ENCODE measurements at regions not wholly inside any gene's neighbourhood (a gene's known extent, or its start where the extent isn't known, plus 50 kb on each side); places are given as distances from the start of the nearest gene placed in this dataset.

- POLR2A ChIA-PET: no interaction called here
These were observed 148.9 kb downstream of the TMEM182 start for GRCh38 chr2:102910724-102911123.

GRCh38 chr2:102915128-102915527 is 153.3 kb downstream of the TMEM182 start:
- WGBS (ENCODE audit: missing lambda C conversion rate): 3% methylated on average over 2 of the region's 2 CpGs
- CTCF ChIA-PET: no interaction called here

More at GRCh38 chr2:102910724-102911123, 148.9 kb downstream of the TMEM182 start:
- CTCF ChIA-PET: no interaction called here
- ATAC-seq (no peak), FAIRE-seq (no peak), DNase-seq (ENCODE audit: low read depth in 1 of 2, low spot score in 1 of 2) (no peak)
- Histone ChIP-seq H3K4me1 (no peaks in the 10 kb centered on the region), H3K4me3 (no peak overlapping the region), H3K27ac (no peak overlapping the region), H3K9me3 (no peaks in the 10 kb centered on the region), H3K4me2 (no peak overlapping the region)
- TF ChIP-seq ELK1 (IDR thresholded peaks at IDR 0.05; ENCODE audit: low read depth, low read length): no peak
- no peak for TF ChIP-seq PBX3 (IDR thresholded peaks at IDR 0.05)
- 10% methylated on average over 6 of the region's 6 CpGs for WGBS (ENCODE audit: missing lambda C conversion rate)

More at GRCh38 chr2:102915128-102915527, 153.3 kb downstream of the TMEM182 start:
- H3K4me3 ChIP-seq: no peak overlapping the region
- H3K27ac ChIP-seq: 0 out of 6 replicates have a peak overlapping the region, but pooled peaks of 1 of the 2 experiments have one; percentile 41
- peaks cover 5% of the 10 kb centered on the region; the same call in 1 of the 3 replicates for H3K9me3 ChIP-seq
- no peak for TF ChIP-seq CHD4 (IDR thresholded peaks at IDR 0.05; ENCODE audit: borderline replicate concordance)
- TF ChIP-seq CBX8 (IDR thresholded peaks at IDR 0.05): no peak
- TF ChIP-seq JUN (IDR thresholded peaks at IDR 0.05): no peak
- 0 out of 2 replicates have a peak, but pooled peaks have one; percentile 12 for TF ChIP-seq NFE2L2 (conservative IDR thresholded peaks at IDR 0.05; ENCODE audit: low read length)
- TF ChIP-seq ZSCAN20 (CRISPR knock-in tag; IDR thresholded peaks at IDR 0.05): no peak
- no peak for TF ChIP-seq JUNB (IDR thresholded peaks at IDR 0.05)
- TF ChIP-seq CHD2 (IDR thresholded peaks at IDR 0.05; ENCODE audit: low read length, partially characterized antibody): no peak
- no peak for TF ChIP-seq FOSL2 (IDR thresholded peaks at IDR 0.05)
- peak; percentile 33; the same call in 1 of the 2 replicates for TF ChIP-seq FOSL2 (CRISPR knock-in tag; IDR thresholded peaks at IDR 0.05)
- TF ChIP-seq POLR2AphosphoS2 (conservative IDR thresholded peaks at IDR 0.05; ENCODE audit: low read length): no peak
- TF ChIP-seq MAFK (IDR thresholded peaks at IDR 0.05; ENCODE audit: partially characterized antibody): peak; percentile 74
- no peak for TF ChIP-seq ATOH8 (CRISPR knock-in tag; IDR thresholded peaks at IDR 0.05; ENCODE audit: low read depth)
- TF ChIP-seq EP300 (IDR thresholded peaks at IDR 0.05): no peak
- TF ChIP-seq EHF (CRISPR knock-in tag; IDR thresholded peaks at IDR 0.05): no peak
- TF ChIP-seq NPAS2 (CRISPR knock-in tag; IDR thresholded peaks at IDR 0.05; ENCODE audit: borderline replicate concordance): no peak
- no peak for TF ChIP-seq SREBF2 (IDR thresholded peaks at IDR 0.05)
- no peak for TF ChIP-seq FOXS1 (CRISPR knock-in tag; IDR thresholded peaks at IDR 0.05)
- no peak for TF ChIP-seq HOXB5 (CRISPR knock-in tag; IDR thresholded peaks at IDR 0.05)
- TF ChIP-seq E2F6 (IDR thresholded peaks at IDR 0.05; ENCODE audit: borderline replicate concordance, low read depth): no peak
- no peak for TF ChIP-seq ZC3H11A (IDR thresholded peaks at IDR 0.05)
- no peak for TF ChIP-seq HDAC2 (IDR thresholded peaks at IDR 0.05)
- TF ChIP-seq HES2 (IDR thresholded peaks at IDR 0.05): no peak
- no peak for TF ChIP-seq REST (IDR thresholded peaks at IDR 0.05)
- ATAC-seq (peak; percentile 71 to 82), FAIRE-seq (no peak), DNase-seq (ENCODE audit: low read depth in 1 of 2, low spot score in 1 of 2) (peak; percentile 25 to 59)
- H3K4me2 ChIP-seq: no peak overlapping the region
- POLR2A ChIA-PET: no interaction called here
- H3K4me1 ChIP-seq: no peaks in the 10 kb centered on the region
